ENCODE measurements at regions not wholly inside any gene's neighbourhood (a gene's known extent, or its start where the extent isn't known, plus 50 kb on each side); places are given as distances from the start of the nearest gene placed in this dataset.

- H3K27ac ChIP-seq = no peak overlapping the region
Measured at GRCh38 chr5:5678909-5679308, 256.4 kb downstream of the ICE1 start.

GRCh38 chr5:5677738-5678137 lies 255.3 kb downstream of the ICE1 start:
- Histone ChIP-seq H3K27me3 (no peaks in the 10 kb centered on the region), H3K4me3 (no peak overlapping the region), H3K4me1 (ENCODE audit: low read depth) (no peaks in the 10 kb centered on the region), H3K9me3 (ENCODE audit: low read depth) (no peaks in the 10 kb centered on the region), H3K36me3 (no peaks in the 10 kb centered on the region), H3K27ac (no peak overlapping the region)
- no peak for DNase-seq (ENCODE audit: low read depth in 1 of 2, low spot score in 1 of 2)
- no peak for TF ChIP-seq CTCF (IDR thresholded peaks at IDR 0.05; ENCODE audit: low read depth, low read length)

More at GRCh38 chr5:5678909-5679308, 256.4 kb downstream of the ICE1 start:
- Histone ChIP-seq H3K36me3 (no peaks in the 10 kb centered on the region), H3K4me3 (no peak overlapping the region), H3K4me1 (ENCODE audit: low read depth) (no peaks in the 10 kb centered on the region), H3K9me3 (ENCODE audit: low read depth) (no peaks in the 10 kb centered on the region), H3K27me3 (no peaks in the 10 kb centered on the region)
- TF ChIP-seq CTCF (IDR thresholded peaks at IDR 0.05; ENCODE audit: low read depth, low read length) = no peak
- DNase-seq (ENCODE audit: low read depth in 1 of 2, low spot score in 1 of 2) = peak in 1 of 2 donors; percentile 15

GRCh38 chr5:5676218-5676617 lies 253.7 kb downstream of the ICE1 start:
- H3K9me3 ChIP-seq (ENCODE audit: low read depth) = no peaks in the 10 kb centered on the region
- no peak overlapping the region for H3K4me3 ChIP-seq
- DNase-seq (ENCODE audit: low read depth in 1 of 2, low spot score in 1 of 2) = no peak
- H3K27me3 ChIP-seq = no peaks in the 10 kb centered on the region
- H3K4me1 ChIP-seq (ENCODE audit: low read depth) = no peaks in the 10 kb centered on the region
- H3K27ac ChIP-seq = no peak overlapping the region
- H3K36me3 ChIP-seq = no peaks in the 10 kb centered on the region
- TF ChIP-seq CTCF (IDR thresholded peaks at IDR 0.05; ENCODE audit: low read depth, low read length) = no peak

- TF ChIP-seq CTCF (IDR thresholded peaks at IDR 0.05; ENCODE audit: low read depth, low read length) = no peak
- H3K4me1 ChIP-seq (ENCODE audit: low read depth) = no peaks in the 10 kb centered on the region
- no peaks in the 10 kb centered on the region for H3K27me3 ChIP-seq
- no peak overlapping the region for H3K4me3 ChIP-seq
- H3K36me3 ChIP-seq = no peaks in the 10 kb centered on the region
- DNase-seq (ENCODE audit: low read depth in 1 of 2, low spot score in 1 of 2) = no peak
- H3K27ac ChIP-seq = no peak overlapping the region
- no peaks in the 10 kb centered on the region for H3K9me3 ChIP-seq (ENCODE audit: low read depth)
Measured at GRCh38 chr5:5675511-5675910, 253.0 kb downstream of the ICE1 start.

GRCh38 chr5:5671823-5672222 lies 249.3 kb downstream of the ICE1 start:
- no peak overlapping the region for H3K27ac ChIP-seq
- no peaks in the 10 kb centered on the region for H3K36me3 ChIP-seq
- TF ChIP-seq CTCF (IDR thresholded peaks at IDR 0.05; ENCODE audit: low read depth, low read length) = no peak
- no peaks in the 10 kb centered on the region for H3K27me3 ChIP-seq
- H3K9me3 ChIP-seq (ENCODE audit: low read depth) = no peaks in the 10 kb centered on the region
- no peaks in the 10 kb centered on the region for H3K4me1 ChIP-seq (ENCODE audit: low read depth)
- no peak overlapping the region for H3K4me3 ChIP-seq
- no peak for DNase-seq (ENCODE audit: low read depth in 1 of 2, low spot score in 1 of 2)

- Histone ChIP-seq H3K36me3 (no peaks in the 10 kb centered on the region), H3K27me3 (no peaks in the 10 kb centered on the region), H3K4me1 (ENCODE audit: low read depth) (no peaks in the 10 kb centered on the region), H3K9me3 (ENCODE audit: low read depth) (no peaks in the 10 kb centered on the region), H3K4me3 (no peak overlapping the region), H3K27ac (no peak overlapping the region)
- DNase-seq (ENCODE audit: low read depth in 1 of 2, low spot score in 1 of 2) = no peak
- TF ChIP-seq CTCF (IDR thresholded peaks at IDR 0.05; ENCODE audit: low read depth, low read length) = no peak
Measured at GRCh38 chr5:5667136-5667554, 244.7 kb downstream of the ICE1 start.

Data from cardiac muscle cell (in vitro differentiated cells and primary cell).